A673 (cell line): ENCODE measurements at regions not wholly inside any gene's neighbourhood (a gene's known extent, or its start where the extent isn't known, plus 50 kb on each side); places are given as distances from the start of the nearest gene placed in this dataset.

Experiments used
- BruUV-seq: library from RNA; stranded (reverse); fragments of 400-500 nt; replicated peaks from 2 replicates; lab custom pipeline; 2021; lab: Mats Ljungman, UMichigan
- CTCF ChIA-PET: fragments of 300-600 bp; sonication (Branson Sonifier 250); formaldehyde crosslinking; loops from one replicate; lab custom pipeline; 2022; ENCODE audit warnings: antibody characterized with exemption; lab: Charles Lee
- POLR2A ChIA-PET: fragments of 300-600 bp; sonication (Branson Sonifier 250); formaldehyde crosslinking; loops from one replicate; lab custom pipeline; 2022; ENCODE audit warnings: antibody characterized with exemption; ENCODE audit not compliant: low non-redundant PET; lab: Charles Lee
- DNase-seq: peaks from one replicate; pipeline ENCODE4 v3.0.0-alpha.2; 2015; ENCODE audit warnings: low spot score
- H3K27ac ChIP-seq: fragments of 200-600 bp; sonication (generic); 2 replicates; pipeline ENCODE4 v1.5.1; 2016; ENCODE audit warnings: mixed run types, low read depth, mild to moderate bottlenecking, mixed read lengths, antibody characterized with exemption, low read length; ENCODE audit not compliant: poor library complexity, severe bottlenecking
- H3K27me3 ChIP-seq: fragments of 200-600 bp; sonication (generic); replicated peaks from 2 replicates; pipeline ENCODE4 v1.6.1; 2017; ENCODE audit warnings: mixed run types, low read depth, mild to moderate bottlenecking, mixed read lengths, antibody characterized with exemption, low read length; ENCODE audit not compliant: insufficient read depth, poor library complexity
- H3K36me3 ChIP-seq: fragments of 200-600 bp; sonication (generic); 2 replicates; pipeline ENCODE4 v1.6.1; 2016; ENCODE audit warnings: mixed run types, mild to moderate bottlenecking, mixed read lengths, antibody characterized with exemption, low read length; ENCODE audit not compliant: insufficient read depth, poor library complexity, severe bottlenecking
- H3K4me1 ChIP-seq: fragments of 200-600 bp; sonication (generic); 2 replicates; pipeline ENCODE4 v1.6.1; 2017; ENCODE audit warnings: mixed run types, mild to moderate bottlenecking, mixed read lengths, antibody characterized with exemption, low read length; ENCODE audit not compliant: insufficient read depth, poor library complexity, severe bottlenecking
- H3K4me3 ChIP-seq: fragments of 200-600 bp; sonication (generic); 2 replicates; pipeline ENCODE4 v1.5.1; 2016; ENCODE audit warnings: low read depth, mixed run types, mild to moderate bottlenecking, mixed read lengths, low read length; ENCODE audit not compliant: poor library complexity, severe bottlenecking
- H3K9me3 ChIP-seq: fragments of 200-600 bp; sonication (generic); 2 replicates; pipeline ENCODE4 v1.6.1; 2016; ENCODE audit warnings: mixed run types, low read depth, mild to moderate bottlenecking, mixed read lengths, antibody characterized with exemption, low read length; ENCODE audit not compliant: poor library complexity, severe bottlenecking
- CTCF ChIP-seq: fragments of 300-800, 200-600 bp; sonication (generic); conservative IDR thresholded peaks from 2 replicates; pipeline ENCODE4 v1.5.1; 2017; ENCODE audit warnings: low read depth, mild to moderate bottlenecking, antibody characterized with exemption, low read length, moderate library complexity, mixed read lengths
- EZH2 ChIP-seq: fragments of 200-600 bp; sonication (generic); IDR thresholded peaks from 2 replicates; pipeline ENCODE4 v1.6.1; 2017; ENCODE audit warnings: borderline replicate concordance, low read depth, mild to moderate bottlenecking, mixed read lengths, antibody characterized with exemption, low read length; ENCODE audit not compliant: poor library complexity, severe bottlenecking
- intact Hi-C: fragments of 100-400 bp; cut with micrococcal nuclease; formaldehyde crosslinking; loops from one replicate; pipeline ENCODE4 v1.10.0; 2022; ENCODE audit not compliant: unreplicated experiment

GRCh38 chr3:30974071-30974470 is 79.6 kb upstream of the GADL1 start:
- no peaks in the 10 kb centered on the region for H3K36me3 ChIP-seq
- CTCF ChIA-PET: interaction anchor here (0.6 kb wide), 1 partner anchor 157 kb away, joined by 3 read pairs; no protein-coding TSS in a partner anchor
- H3K9me3 ChIP-seq: no peaks in the 10 kb centered on the region
- no peak for DNase-seq
- no peak overlapping the region for H3K4me3 ChIP-seq
- intact Hi-C loops: no loop called here
- no peaks in the 10 kb centered on the region for H3K27me3 ChIP-seq
- POLR2A ChIA-PET: interaction anchor here (0.6 kb wide), 1 partner anchor 10 kb away, joined by 3 read pairs; no protein-coding TSS in a partner anchor
- BruUV-seq: no TSS peak
- no peak for TF ChIP-seq EZH2
- TF ChIP-seq CTCF: no peak
- H3K4me1 ChIP-seq: no peaks in the 10 kb centered on the region
- no peak overlapping the region for H3K27ac ChIP-seq

GRCh38 chr3:30977592-30977991 is 83.1 kb upstream of the GADL1 start:
- CTCF ChIA-PET: no interaction called here
- BruUV-seq: no TSS peak

GRCh38 chr3:30980993-30981392 is 86.5 kb upstream of the GADL1 start:
- no peaks in the 10 kb centered on the region for H3K9me3 ChIP-seq
- no TSS peak for BruUV-seq
- no peak overlapping the region for H3K4me3 ChIP-seq
- intact Hi-C loops: no loop called here
- no peaks in the 10 kb centered on the region for H3K36me3 ChIP-seq
- no peak overlapping the region for H3K27ac ChIP-seq
- CTCF ChIA-PET: no interaction called here
- peaks cover 7% of the 10 kb centered on the region for H3K4me1 ChIP-seq
- POLR2A ChIA-PET: no interaction called here
- no peaks in the 10 kb centered on the region for H3K27me3 ChIP-seq
- TF ChIP-seq CTCF (no peak), EZH2 (no peak)
- no peak for DNase-seq

More at GRCh38 chr3:30977592-30977991, 83.1 kb upstream of the GADL1 start:
- intact Hi-C loops: no loop called here
- POLR2A ChIA-PET: no interaction called here
- no peaks in the 10 kb centered on the region for H3K27me3 ChIP-seq
- no peak for DNase-seq
- TF ChIP-seq CTCF (no peak), EZH2 (no peak)
- no peaks in the 10 kb centered on the region for H3K9me3 ChIP-seq
- H3K36me3 ChIP-seq: no peaks in the 10 kb centered on the region
- no peaks in the 10 kb centered on the region for H3K4me1 ChIP-seq
- no peak overlapping the region for H3K4me3 ChIP-seq
- no peak overlapping the region for H3K27ac ChIP-seq
